ENCODE measurements at regions not wholly inside any gene's neighbourhood (a gene's known extent, or its start where the extent isn't known, plus 50 kb on each side); places are given as distances from the start of the nearest gene placed in this dataset.
"Not testable (repeated sequence)": the region's sequence is repeated elsewhere in the genome, so short reads cannot be mapped to it uniquely, and the experiment has no call there.

- DNase-seq: no peak
Measured at GRCh38 chr3:188006726-188007393, 147.1 kb upstream of the LPP start.

GRCh38 chr3:188007897-188008296 lies 146.1 kb upstream of the LPP start:
- DNase-seq: no peak

GRCh38 chr3:188008582-188009213 lies 145.3 kb upstream of the LPP start:
- no peak for DNase-seq

- no peak for DNase-seq
Measured at GRCh38 chr3:188010478-188010877, 143.5 kb upstream of the LPP start.

- no peak for DNase-seq
Measured at GRCh38 chr3:188019727-188020126, 134.2 kb upstream of the LPP start.

GRCh38 chr3:188021041-188021440 lies 132.9 kb upstream of the LPP start:
- no peak for DNase-seq

- no peak for DNase-seq
Measured at GRCh38 chr3:188021502-188022040, 132.4 kb upstream of the LPP start.

- DNase-seq: not testable (repeated sequence)
Measured at GRCh38 chr3:188022902-188023301, 131.1 kb upstream of the LPP start.

- DNase-seq: no peak
Measured at GRCh38 chr3:188025555-188025954, 128.4 kb upstream of the LPP start.

- no peak for DNase-seq
Measured at GRCh38 chr3:188026191-188026968, 127.6 kb upstream of the LPP start.

- DNase-seq: no peak
Measured at GRCh38 chr3:188031121-188031520, 122.8 kb upstream of the LPP start.

GRCh38 chr3:188034989-188035388 lies 119.0 kb upstream of the LPP start:
- no peak for DNase-seq

GRCh38 chr3:188036375-188037194 lies 117.4 kb upstream of the LPP start:
- no peak for DNase-seq

- DNase-seq: no peak
Measured at GRCh38 chr3:188037195-188037718, 116.7 kb upstream of the LPP start.

GRCh38 chr3:188037965-188038581 lies 115.9 kb upstream of the LPP start:
- DNase-seq: no peak

- DNase-seq: no peak
Measured at GRCh38 chr3:188041193-188041592, 112.8 kb upstream of the LPP start.

- no peak for DNase-seq
Measured at GRCh38 chr3:188041895-188042294, 112.1 kb upstream of the LPP start.

GRCh38 chr3:188042466-188042865 lies 111.5 kb upstream of the LPP start:
- DNase-seq: no peak

GRCh38 chr3:188043891-188044290 lies 110.1 kb upstream of the LPP start:
- DNase-seq: no peak

- DNase-seq: no peak
Measured at GRCh38 chr3:188046561-188047211, 107.3 kb upstream of the LPP start.

GRCh38 chr3:188047536-188047935 lies 106.4 kb upstream of the LPP start:
- no peak for DNase-seq

Data from stimulated activated CD4-positive, alpha-beta T cell treated with anti-CD3 and anti-CD28 coated beads, Interleukin-1b, Interleukin-23, amount 100 ng/mL, for 48 hours (primary cell).